ENCODE measurements at regions not wholly inside any gene's neighbourhood (a gene's known extent, or its start where the extent isn't known, plus 50 kb on each side); places are given as distances from the start of the nearest gene placed in this dataset.

GRCh38 chr2:67877301-67877700 is 185.5 kb downstream of the C1D start:
- Histone ChIP-seq H3K27me3 (replicated peaks; ENCODE audit: control insufficient read depth, insufficient read depth, low read length) (no peaks in the 10 kb centered on the region), H3K4me1 (ENCODE audit: control insufficient read depth, insufficient read depth, low read length) (peaks cover 16% of the 10 kb centered on the region), H3K9ac (ENCODE audit: low read length) (no peak overlapping the region), H3K4me3 (ENCODE audit: low read length) (no peak overlapping the region), H3K36me3 (ENCODE audit: control insufficient read depth, insufficient read depth, low read length, severe bottlenecking) (no peaks in the 10 kb centered on the region), H3K9me3 (ENCODE audit: control insufficient read depth, low read length) (no peaks in the 10 kb centered on the region)
- DNase-seq (ENCODE audit: low read depth) = no peak

GRCh38 chr2:67878743-67879142 is 184.1 kb downstream of the C1D start:
- Histone ChIP-seq H3K36me3 (ENCODE audit: control insufficient read depth, insufficient read depth, low read length, severe bottlenecking) (no peaks in the 10 kb centered on the region), H3K4me3 (ENCODE audit: low read length) (no peak overlapping the region), H3K27me3 (replicated peaks; ENCODE audit: control insufficient read depth, insufficient read depth, low read length) (no peaks in the 10 kb centered on the region), H3K9ac (ENCODE audit: low read length) (no peak overlapping the region), H3K4me1 (ENCODE audit: control insufficient read depth, insufficient read depth, low read length) (peaks cover 10% of the 10 kb centered on the region), H3K9me3 (ENCODE audit: control insufficient read depth, low read length) (no peaks in the 10 kb centered on the region)
- no peak for DNase-seq (ENCODE audit: low read depth)

- H3K36me3 ChIP-seq (ENCODE audit: control insufficient read depth, insufficient read depth, low read length, severe bottlenecking) = no peaks in the 10 kb centered on the region
- H3K9me3 ChIP-seq (ENCODE audit: control insufficient read depth, low read length) = no peaks in the 10 kb centered on the region
- H3K4me3 ChIP-seq (ENCODE audit: low read length) = peak overlapping the region; percentile 8
- DNase-seq (ENCODE audit: low read depth) = peak; percentile 44
- no peaks in the 10 kb centered on the region for H3K27me3 ChIP-seq (replicated peaks; ENCODE audit: control insufficient read depth, insufficient read depth, low read length)
- no peak overlapping the region for H3K9ac ChIP-seq (ENCODE audit: low read length)
- H3K4me1 ChIP-seq (ENCODE audit: control insufficient read depth, insufficient read depth, low read length) = peaks cover 10% of the 10 kb centered on the region
Measured at GRCh38 chr2:67879586-67880290, 183.1 kb downstream of the C1D start.

- Histone ChIP-seq H3K9ac (ENCODE audit: low read length) (no peak overlapping the region), H3K36me3 (ENCODE audit: control insufficient read depth, insufficient read depth, low read length, severe bottlenecking) (no peaks in the 10 kb centered on the region), H3K9me3 (ENCODE audit: control insufficient read depth, low read length) (no peaks in the 10 kb centered on the region), H3K27me3 (replicated peaks; ENCODE audit: control insufficient read depth, insufficient read depth, low read length) (no peaks in the 10 kb centered on the region), H3K4me3 (ENCODE audit: low read length) (peak overlapping the region; percentile 8), H3K4me1 (ENCODE audit: control insufficient read depth, insufficient read depth, low read length) (peaks cover 10% of the 10 kb centered on the region)
- DNase-seq (ENCODE audit: low read depth) = peak; percentile 39
Measured at GRCh38 chr2:67880291-67880761, 182.5 kb downstream of the C1D start.

- no peak overlapping the region for H3K4me3 ChIP-seq (ENCODE audit: low read length)
- H3K36me3 ChIP-seq (ENCODE audit: control insufficient read depth, insufficient read depth, low read length, severe bottlenecking) = no peaks in the 10 kb centered on the region
- DNase-seq (ENCODE audit: low read depth) = no peak
- H3K4me1 ChIP-seq (ENCODE audit: control insufficient read depth, insufficient read depth, low read length) = peaks cover 10% of the 10 kb centered on the region
- no peaks in the 10 kb centered on the region for H3K27me3 ChIP-seq (replicated peaks; ENCODE audit: control insufficient read depth, insufficient read depth, low read length)
- no peaks in the 10 kb centered on the region for H3K9me3 ChIP-seq (ENCODE audit: control insufficient read depth, low read length)
- H3K9ac ChIP-seq (ENCODE audit: low read length) = no peak overlapping the region
Measured at GRCh38 chr2:67881816-67882215, 181.0 kb downstream of the C1D start.

GRCh38 chr2:67883316-67884087 is 179.3 kb downstream of the C1D start:
- no peak for DNase-seq (ENCODE audit: low read depth)
- Histone ChIP-seq H3K27me3 (replicated peaks; ENCODE audit: control insufficient read depth, insufficient read depth, low read length) (no peaks in the 10 kb centered on the region), H3K9me3 (ENCODE audit: control insufficient read depth, low read length) (no peaks in the 10 kb centered on the region), H3K4me1 (ENCODE audit: control insufficient read depth, insufficient read depth, low read length) (peaks cover 10% of the 10 kb centered on the region), H3K9ac (ENCODE audit: low read length) (no peak overlapping the region), H3K4me3 (ENCODE audit: low read length) (no peak overlapping the region), H3K36me3 (ENCODE audit: control insufficient read depth, insufficient read depth, low read length, severe bottlenecking) (no peaks in the 10 kb centered on the region)

- Histone ChIP-seq H3K27me3 (replicated peaks; ENCODE audit: control insufficient read depth, insufficient read depth, low read length) (no peaks in the 10 kb centered on the region), H3K4me1 (ENCODE audit: control insufficient read depth, insufficient read depth, low read length) (no peaks in the 10 kb centered on the region), H3K4me3 (ENCODE audit: low read length) (no peak overlapping the region), H3K9me3 (ENCODE audit: control insufficient read depth, low read length) (no peaks in the 10 kb centered on the region), H3K36me3 (ENCODE audit: control insufficient read depth, insufficient read depth, low read length, severe bottlenecking) (no peaks in the 10 kb centered on the region), H3K9ac (ENCODE audit: low read length) (no peak overlapping the region)
- no peak for DNase-seq (ENCODE audit: low read depth)
Measured at GRCh38 chr2:67888351-67889005, 174.3 kb downstream of the C1D start.

GRCh38 chr2:67889056-67889455 is 173.7 kb downstream of the C1D start:
- no peaks in the 10 kb centered on the region for H3K36me3 ChIP-seq (ENCODE audit: control insufficient read depth, insufficient read depth, low read length, severe bottlenecking)
- H3K4me3 ChIP-seq (ENCODE audit: low read length) = no peak overlapping the region
- H3K9ac ChIP-seq (ENCODE audit: low read length) = no peak overlapping the region
- no peaks in the 10 kb centered on the region for H3K27me3 ChIP-seq (replicated peaks; ENCODE audit: control insufficient read depth, insufficient read depth, low read length)
- no peaks in the 10 kb centered on the region for H3K4me1 ChIP-seq (ENCODE audit: control insufficient read depth, insufficient read depth, low read length)
- no peaks in the 10 kb centered on the region for H3K9me3 ChIP-seq (ENCODE audit: control insufficient read depth, low read length)
- DNase-seq (ENCODE audit: low read depth) = no peak

GRCh38 chr2:67891642-67892041 is 171.2 kb downstream of the C1D start:
- Histone ChIP-seq H3K9me3 (ENCODE audit: control insufficient read depth, low read length) (no peaks in the 10 kb centered on the region), H3K9ac (ENCODE audit: low read length) (no peak overlapping the region), H3K4me3 (ENCODE audit: low read length) (no peak overlapping the region), H3K4me1 (ENCODE audit: control insufficient read depth, insufficient read depth, low read length) (peaks cover 17% of the 10 kb centered on the region), H3K27me3 (replicated peaks; ENCODE audit: control insufficient read depth, insufficient read depth, low read length) (no peaks in the 10 kb centered on the region), H3K36me3 (ENCODE audit: control insufficient read depth, insufficient read depth, low read length, severe bottlenecking) (no peaks in the 10 kb centered on the region)
- DNase-seq (ENCODE audit: low read depth) = no peak

GRCh38 chr2:67892339-67892846 is 170.4 kb downstream of the C1D start:
- DNase-seq (ENCODE audit: low read depth) = no peak
- no peaks in the 10 kb centered on the region for H3K27me3 ChIP-seq (replicated peaks; ENCODE audit: control insufficient read depth, insufficient read depth, low read length)
- no peak overlapping the region for H3K9ac ChIP-seq (ENCODE audit: low read length)
- peaks cover 19% of the 10 kb centered on the region for H3K4me1 ChIP-seq (ENCODE audit: control insufficient read depth, insufficient read depth, low read length)
- H3K36me3 ChIP-seq (ENCODE audit: control insufficient read depth, insufficient read depth, low read length, severe bottlenecking) = no peaks in the 10 kb centered on the region
- H3K9me3 ChIP-seq (ENCODE audit: control insufficient read depth, low read length) = no peaks in the 10 kb centered on the region
- no peak overlapping the region for H3K4me3 ChIP-seq (ENCODE audit: low read length)

Measured in adipocyte (in vitro differentiated cells).